H1 (cell line): ENCODE measurements at regions not wholly inside any gene's neighbourhood (a gene's known extent, or its start where the extent isn't known, plus 50 kb on each side); places are given as distances from the start of the nearest gene placed in this dataset.

ENCODE experiments used
- ASH2L ChIP-seq: fragments of 200-600, 300-600 bp; sonication (generic); IDR thresholded peaks from one replicate; pipeline ENCODE4 v1.7.1; 2017; ENCODE audit warnings: low read length
- CBX5 ChIP-seq: fragments of 300-800, 300-1000 bp; sonication (generic); IDR thresholded peaks from 2 replicates; pipeline ENCODE4 v1.7.1; 2016; ENCODE audit warnings: antibody characterized with exemption, low read length, low read depth
- CBX8 ChIP-seq: fragments of 300-800, 300-1000 bp; sonication (generic); IDR thresholded peaks from 2 replicates; pipeline ENCODE4 v1.7.1; 2016; ENCODE audit warnings: low read depth, low read length, borderline replicate concordance
- CHD7 ChIP-seq: fragments of 300-600 bp; sonication (generic); IDR thresholded peaks from 2 replicates; pipeline ENCODE4 v1.7.1; 2012; ENCODE audit warnings: low read length, moderate library complexity, mild to moderate bottlenecking, inconsistent platforms; ENCODE audit not compliant: insufficient replicate concordance
- CREB1 ChIP-seq: IDR thresholded peaks from 2 replicates; pipeline ENCODE4 v1.6.1; 2012; ENCODE audit warnings: inconsistent platforms
- EGR1 ChIP-seq: IDR thresholded peaks from 2 replicates; pipeline ENCODE4 v1.6.1; 2011; ENCODE audit warnings: low read depth, low read length, borderline replicate concordance
- EP300 ChIP-seq, 2 experiments: IDR thresholded peaks; 1 replicate in 1 of 2; 2 replicates in 1 of 2; pipeline ENCODE4 v1.6.1; 2011 to 2012; ENCODE audit warnings: low read depth in 2 of 2, low read length in 2 of 2, mild to moderate bottlenecking in 2 of 2, borderline replicate concordance in 1 of 2, inconsistent platforms in 1 of 2, moderate library complexity in 1 of 2
- HDAC6 ChIP-seq: IDR thresholded peaks from one replicate; pipeline ENCODE4 v1.7.1; 2012; ENCODE audit warnings: low read depth, mild to moderate bottlenecking, inconsistent platforms, low read length, moderate library complexity
- TEAD4 ChIP-seq: IDR thresholded peaks from 2 replicates; pipeline ENCODE4 v1.6.1; 2012; ENCODE audit warnings: low read depth, low read length, inconsistent platforms, mixed read lengths
- ZNF274 ChIP-seq: IDR thresholded peaks from 2 replicates; pipeline ENCODE4 v1.7.0; 2012; ENCODE audit warnings: low read length, borderline replicate concordance; ENCODE audit errors: extremely low read depth

- TF ChIP-seq CHD7: no peak
- TF ChIP-seq ZNF274: no peak
- no peak for TF ChIP-seq TEAD4
- TF ChIP-seq HDAC6: no peak
- TF ChIP-seq ASH2L: no peak
- no peak for TF ChIP-seq CBX5
- TF ChIP-seq EP300 (IDR thresholded peaks at IDR 0.05; ENCODE audit: borderline replicate concordance in 1 of 2, low read depth in 2 of 2, low read length in 2 of 2): no peak
- TF ChIP-seq CREB1: no peak
- no peak for TF ChIP-seq CBX8
- TF ChIP-seq EGR1: no peak
These were observed 415.8 kb downstream of the SETD4 start (continued) for GRCh38 chr21:35644523-35644922.
